ENCODE measurements at regions not wholly inside any gene's neighbourhood (a gene's known extent, or its start where the extent isn't known, plus 50 kb on each side); places are given as distances from the start of the nearest gene placed in this dataset.

DNA sequence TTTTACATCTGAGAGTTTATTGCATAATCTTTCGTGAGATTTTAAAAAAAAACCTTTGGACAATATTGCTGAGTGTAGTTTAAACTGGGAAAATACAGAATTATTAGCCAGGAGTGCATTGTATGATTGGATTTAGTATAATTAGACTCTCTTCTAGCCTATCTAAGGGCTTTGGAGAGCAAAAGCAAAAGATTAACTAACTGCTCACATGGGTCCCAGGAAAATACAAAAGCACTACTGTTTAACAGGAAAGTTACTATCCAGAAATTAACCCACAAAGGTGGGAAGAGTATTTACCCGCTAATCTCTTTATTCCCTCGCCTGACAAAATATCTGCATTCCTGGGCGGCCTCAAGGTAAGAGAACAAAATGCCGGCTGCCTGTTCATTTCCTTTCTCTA is 309.5 kb downstream of the ATXN7L3B start:
- no peak for DNase-seq (ENCODE audit: low spot score)
- TF ChIP-seq, protein P1, sequence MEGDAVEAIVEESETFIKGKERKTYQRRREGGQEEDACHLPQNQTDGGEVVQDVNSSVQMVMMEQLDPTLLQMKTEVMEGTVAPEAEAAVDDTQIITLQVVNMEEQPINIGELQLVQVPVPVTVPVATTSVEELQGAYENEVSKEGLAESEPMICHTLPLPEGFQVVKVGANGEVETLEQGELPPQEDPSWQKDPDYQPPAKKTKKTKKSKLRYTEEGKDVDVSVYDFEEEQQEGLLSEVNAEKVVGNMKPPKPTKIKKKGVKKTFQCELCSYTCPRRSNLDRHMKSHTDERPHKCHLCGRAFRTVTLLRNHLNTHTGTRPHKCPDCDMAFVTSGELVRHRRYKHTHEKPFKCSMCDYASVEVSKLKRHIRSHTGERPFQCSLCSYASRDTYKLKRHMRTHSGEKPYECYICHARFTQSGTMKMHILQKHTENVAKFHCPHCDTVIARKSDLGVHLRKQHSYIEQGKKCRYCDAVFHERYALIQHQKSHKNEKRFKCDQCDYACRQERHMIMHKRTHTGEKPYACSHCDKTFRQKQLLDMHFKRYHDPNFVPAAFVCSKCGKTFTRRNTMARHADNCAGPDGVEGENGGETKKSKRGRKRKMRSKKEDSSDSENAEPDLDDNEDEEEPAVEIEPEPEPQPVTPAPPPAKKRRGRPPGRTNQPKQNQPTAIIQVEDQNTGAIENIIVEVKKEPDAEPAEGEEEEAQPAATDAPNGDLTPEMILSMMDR (IDR thresholded peaks at IDR 0.05; ENCODE audit: extremely low read depth, insufficient read depth, missing control alignments), result no peak
- in situ Hi-C loops (cut with MboI; ENCODE audit: low pct_unique_long_range_greater_than_20kb, low sequenced_read_pairs, unreplicated experiment), result no loop called here

DNA sequence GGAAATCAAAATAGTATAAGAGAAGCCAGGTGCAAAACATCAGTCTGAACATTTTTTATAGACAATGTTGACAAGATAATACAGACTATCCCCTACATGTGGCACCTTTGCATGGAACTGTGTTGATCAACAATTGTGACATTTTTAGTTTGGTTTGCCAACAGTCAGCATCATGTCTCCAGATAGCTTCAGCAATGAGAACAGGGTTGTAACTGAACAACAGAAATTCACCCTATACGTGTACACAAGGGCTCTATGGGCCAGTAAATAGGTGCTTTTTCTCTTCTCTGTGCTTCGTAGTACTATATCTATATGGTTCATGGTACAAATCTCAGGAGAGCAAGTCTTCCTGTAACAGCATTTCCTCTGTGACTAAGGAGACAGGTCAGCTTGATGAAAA is 310.4 kb downstream of the ATXN7L3B start:
- TF ChIP-seq, protein P1 (IDR thresholded peaks at IDR 0.05; ENCODE audit: extremely low read depth, insufficient read depth, missing control alignments), result no peak
- DNase-seq (ENCODE audit: low spot score), result no peak
- in situ Hi-C loops (cut with MboI; ENCODE audit: low pct_unique_long_range_greater_than_20kb, low sequenced_read_pairs, unreplicated experiment), result no loop called here

DNA sequence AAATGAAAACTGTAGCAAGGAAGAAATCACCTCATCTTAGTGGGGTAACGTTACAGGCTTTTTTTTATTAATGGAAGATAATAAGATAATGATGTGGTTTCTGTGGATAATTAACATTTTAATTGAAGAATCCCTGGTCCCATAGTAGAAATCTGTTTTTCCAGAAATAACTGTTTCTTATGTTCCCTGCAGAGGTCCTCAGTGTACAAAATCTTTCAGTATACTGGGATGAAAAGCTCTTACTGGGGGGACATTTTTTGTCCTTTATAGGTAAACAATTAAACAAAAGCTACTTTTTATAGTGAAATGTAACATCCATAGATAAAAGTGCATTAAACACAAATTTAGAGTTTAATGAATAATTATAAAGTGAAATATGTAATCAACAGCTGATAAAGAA is 312.2 kb downstream of the ATXN7L3B start:
- in situ Hi-C loops (cut with MboI; ENCODE audit: low pct_unique_long_range_greater_than_20kb, low sequenced_read_pairs, unreplicated experiment), result no loop called here
- TF ChIP-seq, protein P1 (IDR thresholded peaks at IDR 0.05; ENCODE audit: extremely low read depth, insufficient read depth, missing control alignments), result peak; percentile 10
- no peak for DNase-seq (ENCODE audit: low spot score)

DNA sequence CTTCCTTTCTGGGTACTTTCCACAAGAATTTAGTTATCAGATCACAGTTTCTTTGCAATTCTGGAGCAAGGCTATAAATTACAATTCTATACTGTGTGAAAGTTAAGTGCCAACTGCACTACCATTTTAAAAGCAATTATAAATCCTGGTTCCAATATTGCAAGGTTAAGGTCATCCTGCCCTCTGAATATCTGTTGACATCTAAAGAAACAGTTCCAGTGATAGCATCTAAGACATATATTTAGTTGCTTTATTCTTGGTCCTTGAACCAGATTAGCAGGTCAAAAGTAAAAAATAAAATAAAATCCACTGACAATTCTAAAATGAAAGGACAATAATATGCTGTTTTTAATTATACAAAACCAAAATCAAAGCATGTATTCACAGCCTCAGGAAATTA is 334.2 kb downstream of the ATXN7L3B start:
- in situ Hi-C loops (cut with MboI; ENCODE audit: low pct_unique_long_range_greater_than_20kb, low sequenced_read_pairs, unreplicated experiment), result no loop called here
- no peak for DNase-seq (ENCODE audit: low spot score)
- TF ChIP-seq, protein P1 (IDR thresholded peaks at IDR 0.05; ENCODE audit: extremely low read depth, insufficient read depth, missing control alignments), result no peak

DNA sequence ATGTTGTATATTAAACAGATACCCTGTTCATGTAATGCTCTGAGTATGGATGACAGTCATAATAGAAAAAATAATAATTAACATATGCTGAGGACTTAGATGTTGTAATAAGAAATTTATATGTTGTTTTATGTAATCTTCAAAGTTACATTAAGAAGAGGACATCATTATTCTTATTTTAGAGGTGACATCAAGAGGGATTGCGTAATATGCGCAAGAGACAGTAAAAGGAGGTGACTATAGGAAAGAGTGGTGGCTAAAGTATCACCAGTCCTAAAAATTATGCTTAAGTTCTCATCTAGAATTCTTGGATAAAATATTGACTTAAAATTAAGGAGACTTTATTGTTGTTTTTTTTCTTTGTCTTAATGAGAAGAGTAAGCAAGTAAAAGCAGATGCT is 323.9 kb downstream of the KCNC2 start:
- no peak for DNase-seq (ENCODE audit: low spot score)
- TF ChIP-seq, protein P1 (IDR thresholded peaks at IDR 0.05; ENCODE audit: extremely low read depth, insufficient read depth, missing control alignments), result no peak
- in situ Hi-C loops (cut with MboI; ENCODE audit: low pct_unique_long_range_greater_than_20kb, low sequenced_read_pairs, unreplicated experiment), result no loop called here

DNA sequence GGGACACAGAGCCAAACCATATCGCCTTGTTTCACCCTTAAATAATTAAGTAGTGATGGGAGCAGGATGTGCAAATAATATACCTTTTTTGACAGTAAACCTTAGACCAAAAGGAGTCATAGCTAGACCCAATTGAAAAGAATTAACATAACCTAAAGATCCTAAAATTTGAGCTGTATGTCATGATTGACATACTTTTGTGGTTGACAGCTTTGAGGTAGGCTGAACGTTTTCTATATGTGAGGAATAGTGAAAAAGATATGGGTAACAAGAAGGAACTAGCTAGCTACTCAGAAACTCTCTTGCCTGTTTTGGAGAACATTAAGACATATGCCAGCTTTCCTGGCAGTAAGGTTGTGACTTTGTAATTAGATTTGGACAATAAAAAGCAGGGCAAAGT is 320.6 kb downstream of the KCNC2 start:
- TF ChIP-seq, protein P1 (IDR thresholded peaks at IDR 0.05; ENCODE audit: extremely low read depth, insufficient read depth, missing control alignments), result no peak
- DNase-seq (ENCODE audit: low spot score), result no peak
- in situ Hi-C loops (cut with MboI; ENCODE audit: low pct_unique_long_range_greater_than_20kb, low sequenced_read_pairs, unreplicated experiment), result no loop called here

All from GM13977 (cell line).